Liver (tissue), 8 donors: ENCODE measurements at regions not wholly inside any gene's neighbourhood (a gene's known extent, or its start where the extent isn't known, plus 50 kb on each side); places are given as distances from the start of the nearest gene placed in this dataset.

ENCODE experiments used
- DNase-seq: peaks from one replicate; pipeline ENCODE4 v3.0.0-alpha.2; 2017; ENCODE audit warnings: low spot score
- H3K27ac ChIP-seq, 2 donors: one replicate each; pipeline ENCODE4 v1.7.0; 2013; ENCODE audit warnings: inconsistent platforms in 2 of 2, low read length in 2 of 2, control low read depth in 1 of 2, low read depth in 1 of 2, mild to moderate bottlenecking in 1 of 2
- H3K27me3 ChIP-seq, 4 donors: one replicate each; pipeline versions ENCODE4 v1.6.1 to v1.7.0; 2013; ENCODE audit warnings: low read length in 3 of 4, inconsistent platforms in 1 of 4, mild to moderate bottlenecking in 1 of 4, moderate library complexity in 1 of 4; ENCODE audit not compliant: control insufficient read depth in 4 of 4, insufficient read depth in 4 of 4
- H3K36me3 ChIP-seq, 4 donors: one replicate each; pipeline versions ENCODE4 v1.6.1 to v1.7.0; 2013; ENCODE audit warnings: low read length in 3 of 4, mild to moderate bottlenecking in 3 of 4, low read depth in 1 of 4, moderate library complexity in 1 of 4; ENCODE audit not compliant: control insufficient read depth in 4 of 4, insufficient read depth in 3 of 4
- H3K4me1 ChIP-seq, 4 donors: one replicate each; pipeline versions ENCODE4 v1.6.1 to v1.7.0; 2013; ENCODE audit warnings: low read length in 3 of 4, mild to moderate bottlenecking in 3 of 4, moderate library complexity in 1 of 4; ENCODE audit not compliant: control insufficient read depth in 4 of 4, insufficient read depth in 4 of 4
- H3K4me3 ChIP-seq, 3 donors: one replicate each; pipeline versions ENCODE4 v1.6.1 to v1.7.0; 2013; ENCODE audit warnings: low read length in 3 of 3, control low read depth in 1 of 3, low read depth in 1 of 3, mild to moderate bottlenecking in 1 of 3
- H3K9ac ChIP-seq, 2 donors: one replicate each; pipeline ENCODE4 v1.7.0; 2013; ENCODE audit warnings: low read length in 2 of 2, mild to moderate bottlenecking in 2 of 2, moderate library complexity in 2 of 2, control low read depth in 1 of 2, low read depth in 1 of 2
- H3K9me3 ChIP-seq, 4 donors: one replicate each; pipeline versions ENCODE4 v1.6.1 to v1.7.0; 2013; ENCODE audit warnings: low read length in 3 of 4; ENCODE audit not compliant: control insufficient read depth in 4 of 4
- EGR1 ChIP-seq, 2 donors: IDR thresholded peaks; 2 replicates each; pipeline ENCODE4 v1.6.1; 2016 to 2018; ENCODE audit warnings: antibody characterized with exemption in 2 of 2, low read depth in 2 of 2
- FOXA1 ChIP-seq: IDR thresholded peaks from 2 replicates; pipeline ENCODE4 v1.6.1; 2016; ENCODE audit warnings: antibody characterized with exemption
- FOXA2 ChIP-seq: IDR thresholded peaks from 2 replicates; pipeline ENCODE4 v1.6.1; 2016; ENCODE audit warnings: antibody characterized with exemption
- GABPA ChIP-seq, 2 donors: IDR thresholded peaks in 1 of 2; conservative IDR thresholded peaks in 1 of 2; 2 replicates each; pipeline ENCODE4 v1.6.1; 2016; ENCODE audit warnings: antibody characterized with exemption in 2 of 2, mild to moderate bottlenecking in 1 of 2, moderate library complexity in 1 of 2
- HNF4G ChIP-seq: IDR thresholded peaks from 2 replicates; pipeline ENCODE4 v1.6.1; 2016; ENCODE audit warnings: antibody characterized with exemption
- JUND ChIP-seq, 2 donors: IDR thresholded peaks; 2 replicates each; pipeline ENCODE4 v1.6.1; 2016; ENCODE audit warnings: antibody characterized with exemption in 2 of 2
- NR2F2 ChIP-seq: IDR thresholded peaks from 2 replicates; pipeline ENCODE4 v1.6.1; 2016; ENCODE audit warnings: antibody characterized with exemption
- RAD21 ChIP-seq, 2 donors: IDR thresholded peaks; 2 replicates each; pipeline ENCODE4 v1.6.1; 2016; ENCODE audit warnings: antibody characterized with exemption in 2 of 2, mild to moderate bottlenecking in 2 of 2
- RXRA ChIP-seq, 2 donors: IDR thresholded peaks; 2 replicates each; pipeline ENCODE4 v1.6.1; 2017 to 2018; ENCODE audit warnings: antibody characterized with exemption in 2 of 2, mild to moderate bottlenecking in 1 of 2
- SP1 ChIP-seq: IDR thresholded peaks from 2 replicates; pipeline ENCODE4 v1.6.1; 2018; ENCODE audit warnings: antibody characterized with exemption, mild to moderate bottlenecking
- WGBS: extraction: QIAGEN DNeasy Blood & Tissue Kit; methylation state at CpG from one replicate; pipeline ENCODE4 v1.1.7; 2013; 5-methylcytosine and 5-hydroxymethylcytosine counted together
- TF ChIP-seq, protein P1 (sequence below): IDR thresholded peaks from 2 replicates; pipeline ENCODE4 v1.6.1; 2016; ENCODE audit warnings: antibody characterized with exemption
- TF ChIP-seq, protein P2 (sequence below): IDR thresholded peaks from 2 replicates; pipeline ENCODE4 v1.6.1; 2016; ENCODE audit warnings: antibody characterized with exemption, mild to moderate bottlenecking
- TF ChIP-seq, protein P3 (sequence below): fragments of 150-350 bp; IDR thresholded peaks from 2 replicates; pipeline ENCODE4 v1.5.1; 2017; ENCODE audit warnings: improper control_type of control experiment, low read depth, low read length; ENCODE audit not compliant: missing input control
- TF ChIP-seq, protein P4 (sequence below): IDR thresholded peaks from 2 replicates; pipeline ENCODE4 v1.6.1; 2016; ENCODE audit warnings: antibody characterized with exemption
- TF ChIP-seq, protein P5 (sequence below): IDR thresholded peaks from 2 replicates; pipeline ENCODE4 v1.6.1; 2016; ENCODE audit warnings: antibody characterized with exemption
- donor health status: healthy.
- donor health status: healthy.
- donor health status: healthy.
- donor health status: healthy.
- donor health status: healthy.

DNA sequence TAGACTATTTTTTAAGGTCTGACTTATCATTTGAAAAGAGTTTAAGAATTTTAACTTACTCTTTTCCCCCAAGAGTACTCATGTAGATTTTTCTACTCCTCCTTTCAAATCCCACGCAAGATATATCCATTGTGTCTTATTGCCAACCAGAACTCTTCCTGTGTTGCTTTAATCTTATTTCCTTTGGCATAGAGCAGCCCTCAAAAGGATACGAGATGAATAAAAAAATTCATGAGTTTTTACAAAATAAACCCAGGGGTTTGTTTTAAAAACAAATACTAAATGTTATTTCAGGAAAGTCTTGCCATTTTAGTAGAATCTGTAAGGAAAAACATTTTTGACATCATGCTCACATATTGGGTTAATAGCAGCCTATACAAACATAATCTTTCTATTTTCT lies 543.2 kb upstream of the CXADR start (continued):
- TF ChIP-seq, protein P1, sequence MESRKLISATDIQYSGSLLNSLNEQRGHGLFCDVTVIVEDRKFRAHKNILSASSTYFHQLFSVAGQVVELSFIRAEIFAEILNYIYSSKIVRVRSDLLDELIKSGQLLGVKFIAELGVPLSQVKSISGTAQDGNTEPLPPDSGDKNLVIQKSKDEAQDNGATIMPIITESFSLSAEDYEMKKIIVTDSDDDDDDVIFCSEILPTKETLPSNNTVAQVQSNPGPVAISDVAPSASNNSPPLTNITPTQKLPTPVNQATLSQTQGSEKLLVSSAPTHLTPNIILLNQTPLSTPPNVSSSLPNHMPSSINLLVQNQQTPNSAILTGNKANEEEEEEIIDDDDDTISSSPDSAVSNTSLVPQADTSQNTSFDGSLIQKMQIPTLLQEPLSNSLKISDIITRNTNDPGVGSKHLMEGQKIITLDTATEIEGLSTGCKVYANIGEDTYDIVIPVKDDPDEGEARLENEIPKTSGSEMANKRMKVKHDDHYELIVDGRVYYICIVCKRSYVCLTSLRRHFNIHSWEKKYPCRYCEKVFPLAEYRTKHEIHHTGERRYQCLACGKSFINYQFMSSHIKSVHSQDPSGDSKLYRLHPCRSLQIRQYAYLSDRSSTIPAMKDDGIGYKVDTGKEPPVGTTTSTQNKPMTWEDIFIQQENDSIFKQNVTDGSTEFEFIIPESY, result no peak

DNA sequence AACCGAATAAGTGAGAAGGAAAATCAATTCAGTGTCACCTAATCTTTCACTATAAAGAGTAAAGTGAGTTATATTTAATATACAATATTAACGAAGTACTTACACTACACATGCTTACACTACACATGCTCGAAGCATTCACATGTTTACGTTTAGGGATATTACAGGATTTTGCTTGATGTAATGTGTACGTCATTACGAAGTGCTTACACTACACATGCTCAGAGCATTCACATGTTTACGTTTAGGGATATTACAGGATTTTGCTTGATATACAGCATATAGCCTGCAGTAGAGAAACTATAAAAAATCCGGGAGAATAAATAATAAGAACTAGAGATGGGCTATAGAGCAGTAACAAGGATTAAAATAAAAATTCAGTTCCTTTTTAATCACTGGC lies 538.8 kb upstream of the CXADR start:
- Histone ChIP-seq H3K27ac (no peak overlapping the region), H3K9me3 (no peaks in the 10 kb centered on the region), H3K9ac (no peak overlapping the region), H3K4me1 (peaks cover 0 to 2% (median 0%) of the 10 kb centered on the region in 4 donors), H3K27me3 (no peaks in the 10 kb centered on the region), H3K36me3 (no peaks in the 10 kb centered on the region), H3K4me3 (no peak overlapping the region)
- TF ChIP-seq, protein P1, result no peak
- TF ChIP-seq, protein P2, sequence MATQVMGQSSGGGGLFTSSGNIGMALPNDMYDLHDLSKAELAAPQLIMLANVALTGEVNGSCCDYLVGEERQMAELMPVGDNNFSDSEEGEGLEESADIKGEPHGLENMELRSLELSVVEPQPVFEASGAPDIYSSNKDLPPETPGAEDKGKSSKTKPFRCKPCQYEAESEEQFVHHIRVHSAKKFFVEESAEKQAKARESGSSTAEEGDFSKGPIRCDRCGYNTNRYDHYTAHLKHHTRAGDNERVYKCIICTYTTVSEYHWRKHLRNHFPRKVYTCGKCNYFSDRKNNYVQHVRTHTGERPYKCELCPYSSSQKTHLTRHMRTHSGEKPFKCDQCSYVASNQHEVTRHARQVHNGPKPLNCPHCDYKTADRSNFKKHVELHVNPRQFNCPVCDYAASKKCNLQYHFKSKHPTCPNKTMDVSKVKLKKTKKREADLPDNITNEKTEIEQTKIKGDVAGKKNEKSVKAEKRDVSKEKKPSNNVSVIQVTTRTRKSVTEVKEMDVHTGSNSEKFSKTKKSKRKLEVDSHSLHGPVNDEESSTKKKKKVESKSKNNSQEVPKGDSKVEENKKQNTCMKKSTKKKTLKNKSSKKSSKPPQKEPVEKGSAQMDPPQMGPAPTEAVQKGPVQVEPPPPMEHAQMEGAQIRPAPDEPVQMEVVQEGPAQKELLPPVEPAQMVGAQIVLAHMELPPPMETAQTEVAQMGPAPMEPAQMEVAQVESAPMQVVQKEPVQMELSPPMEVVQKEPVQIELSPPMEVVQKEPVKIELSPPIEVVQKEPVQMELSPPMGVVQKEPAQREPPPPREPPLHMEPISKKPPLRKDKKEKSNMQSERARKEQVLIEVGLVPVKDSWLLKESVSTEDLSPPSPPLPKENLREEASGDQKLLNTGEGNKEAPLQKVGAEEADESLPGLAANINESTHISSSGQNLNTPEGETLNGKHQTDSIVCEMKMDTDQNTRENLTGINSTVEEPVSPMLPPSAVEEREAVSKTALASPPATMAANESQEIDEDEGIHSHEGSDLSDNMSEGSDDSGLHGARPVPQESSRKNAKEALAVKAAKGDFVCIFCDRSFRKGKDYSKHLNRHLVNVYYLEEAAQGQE, result no peak
- TF ChIP-seq HNF4G (no peak), FOXA2 (no peak), FOXA1 (no peak), JUND (IDR thresholded peaks at IDR 0.05) (no peak), NR2F2 (no peak), RAD21 (IDR thresholded peaks at IDR 0.05) (no peak), GABPA (IDR thresholded peaks at IDR 0.05 in 1 of 2, conservative IDR thresholded peaks at IDR 0.05 in 1 of 2) (no peak), EGR1 (IDR thresholded peaks at IDR 0.05; ENCODE audit: low read depth in 2 of 2) (no peak), RXRA (IDR thresholded peaks at IDR 0.05) (no peak), SP1 (no peak)
- TF ChIP-seq, protein P3, sequence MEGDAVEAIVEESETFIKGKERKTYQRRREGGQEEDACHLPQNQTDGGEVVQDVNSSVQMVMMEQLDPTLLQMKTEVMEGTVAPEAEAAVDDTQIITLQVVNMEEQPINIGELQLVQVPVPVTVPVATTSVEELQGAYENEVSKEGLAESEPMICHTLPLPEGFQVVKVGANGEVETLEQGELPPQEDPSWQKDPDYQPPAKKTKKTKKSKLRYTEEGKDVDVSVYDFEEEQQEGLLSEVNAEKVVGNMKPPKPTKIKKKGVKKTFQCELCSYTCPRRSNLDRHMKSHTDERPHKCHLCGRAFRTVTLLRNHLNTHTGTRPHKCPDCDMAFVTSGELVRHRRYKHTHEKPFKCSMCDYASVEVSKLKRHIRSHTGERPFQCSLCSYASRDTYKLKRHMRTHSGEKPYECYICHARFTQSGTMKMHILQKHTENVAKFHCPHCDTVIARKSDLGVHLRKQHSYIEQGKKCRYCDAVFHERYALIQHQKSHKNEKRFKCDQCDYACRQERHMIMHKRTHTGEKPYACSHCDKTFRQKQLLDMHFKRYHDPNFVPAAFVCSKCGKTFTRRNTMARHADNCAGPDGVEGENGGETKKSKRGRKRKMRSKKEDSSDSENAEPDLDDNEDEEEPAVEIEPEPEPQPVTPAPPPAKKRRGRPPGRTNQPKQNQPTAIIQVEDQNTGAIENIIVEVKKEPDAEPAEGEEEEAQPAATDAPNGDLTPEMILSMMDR, result no peak
- TF ChIP-seq, protein P4, sequence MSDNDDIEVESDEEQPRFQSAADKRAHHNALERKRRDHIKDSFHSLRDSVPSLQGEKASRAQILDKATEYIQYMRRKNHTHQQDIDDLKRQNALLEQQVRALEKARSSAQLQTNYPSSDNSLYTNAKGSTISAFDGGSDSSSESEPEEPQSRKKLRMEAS, result no peak
- TF ChIP-seq, protein P5, sequence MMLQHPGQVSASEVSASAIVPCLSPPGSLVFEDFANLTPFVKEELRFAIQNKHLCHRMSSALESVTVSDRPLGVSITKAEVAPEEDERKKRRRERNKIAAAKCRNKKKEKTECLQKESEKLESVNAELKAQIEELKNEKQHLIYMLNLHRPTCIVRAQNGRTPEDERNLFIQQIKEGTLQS, result no peak
- 91% methylated on average over 8 of the region's 8 CpGs for WGBS
- DNase-seq, result no peak
